HepG2 (cell line): ENCODE measurements at regions not wholly inside any gene's neighbourhood (a gene's known extent, or its start where the extent isn't known, plus 50 kb on each side); places are given as distances from the start of the nearest gene placed in this dataset.

Experiments
- ARHGAP35 ChIP-seq: sonication (generic); formaldehyde crosslinking; IDR thresholded peaks from 2 replicates; pipeline ENCODE4 v1.9.0; 2022; ENCODE audit warnings: mild to moderate bottlenecking, inconsistent platforms, moderate library complexity, missing genetic modification reagents, borderline replicate concordance
- RBM22 ChIP-seq: fragments of 200-400 bp; formaldehyde crosslinking; optimal IDR thresholded peaks from 2 replicates; pipeline ENCODE3; 2017; ENCODE audit warnings: mild to moderate bottlenecking, low read length, moderate library complexity
- TF ChIP-seq, protein P1 (sequence below): sonication (generic); formaldehyde crosslinking; IDR thresholded peaks from 2 replicates; pipeline ENCODE4 v1.5.0; 2020; ENCODE audit warnings: mild to moderate bottlenecking, missing genetic modification reagents, moderate library complexity

DNA sequence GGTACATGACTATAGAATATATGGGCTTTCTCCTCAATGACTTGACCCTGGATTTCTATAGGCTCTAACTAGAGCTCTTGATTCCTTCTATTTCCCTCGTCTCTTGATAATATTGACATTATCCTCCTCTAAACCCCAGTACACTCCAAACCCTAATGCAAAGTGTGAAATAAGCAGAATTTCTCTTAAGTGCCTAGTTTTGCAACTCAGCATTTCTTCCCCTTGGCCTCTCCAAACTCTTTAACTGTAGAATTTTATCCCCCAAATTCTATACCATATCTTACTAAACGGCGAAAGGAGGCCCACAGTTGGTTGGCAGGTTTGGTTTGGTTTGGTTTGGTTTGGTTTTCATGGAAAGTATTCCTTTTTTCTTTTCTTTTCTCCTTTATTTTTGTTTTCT, 498.7 kb downstream of the CCER1 start:
- TF ChIP-seq, protein P1, sequence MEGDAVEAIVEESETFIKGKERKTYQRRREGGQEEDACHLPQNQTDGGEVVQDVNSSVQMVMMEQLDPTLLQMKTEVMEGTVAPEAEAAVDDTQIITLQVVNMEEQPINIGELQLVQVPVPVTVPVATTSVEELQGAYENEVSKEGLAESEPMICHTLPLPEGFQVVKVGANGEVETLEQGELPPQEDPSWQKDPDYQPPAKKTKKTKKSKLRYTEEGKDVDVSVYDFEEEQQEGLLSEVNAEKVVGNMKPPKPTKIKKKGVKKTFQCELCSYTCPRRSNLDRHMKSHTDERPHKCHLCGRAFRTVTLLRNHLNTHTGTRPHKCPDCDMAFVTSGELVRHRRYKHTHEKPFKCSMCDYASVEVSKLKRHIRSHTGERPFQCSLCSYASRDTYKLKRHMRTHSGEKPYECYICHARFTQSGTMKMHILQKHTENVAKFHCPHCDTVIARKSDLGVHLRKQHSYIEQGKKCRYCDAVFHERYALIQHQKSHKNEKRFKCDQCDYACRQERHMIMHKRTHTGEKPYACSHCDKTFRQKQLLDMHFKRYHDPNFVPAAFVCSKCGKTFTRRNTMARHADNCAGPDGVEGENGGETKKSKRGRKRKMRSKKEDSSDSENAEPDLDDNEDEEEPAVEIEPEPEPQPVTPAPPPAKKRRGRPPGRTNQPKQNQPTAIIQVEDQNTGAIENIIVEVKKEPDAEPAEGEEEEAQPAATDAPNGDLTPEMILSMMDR (CRISPR knock-in tag), result no peak
- TF ChIP-seq RBM22, result no peak
- no peak for TF ChIP-seq ARHGAP35 (CRISPR knock-in tag)
